ENCODE measurements at regions not wholly inside any gene's neighbourhood (a gene's known extent, or its start where the extent isn't known, plus 50 kb on each side); places are given as distances from the start of the nearest gene placed in this dataset.

DNA sequence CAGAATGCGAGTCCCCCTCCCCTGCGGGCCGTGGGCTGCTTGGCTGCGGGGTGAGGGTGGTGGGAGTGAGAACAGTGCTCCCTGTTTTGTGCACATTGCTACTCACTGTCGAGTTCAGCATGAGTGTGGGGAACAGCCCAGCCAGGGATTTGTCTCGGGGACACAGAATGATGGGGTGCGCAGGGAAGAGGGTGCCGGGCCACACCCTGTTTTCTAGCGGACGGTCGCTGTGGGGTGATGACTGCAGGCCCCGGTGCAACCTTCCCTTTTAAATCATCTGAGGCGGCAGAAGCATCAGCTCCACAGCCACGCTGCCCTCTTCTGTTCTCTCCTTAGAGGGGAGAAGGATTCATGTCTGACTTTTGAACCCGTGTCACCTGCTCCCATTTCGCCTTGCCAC is 1051.2 kb downstream of the TBC1D22A start:
- TF ChIP-seq CTCF (IDR thresholded peaks at IDR 0.05) (no peak), EZH2 (IDR thresholded peaks at IDR 0.05; ENCODE audit: borderline replicate concordance, insufficient read depth, low read depth, low read length, poor library complexity, severe bottlenecking) (no peak)
